ENCODE measurements at regions not wholly inside any gene's neighbourhood (a gene's known extent, or its start where the extent isn't known, plus 50 kb on each side); places are given as distances from the start of the nearest gene placed in this dataset.
A peak's percentile ranks its signal among the peaks of the same experiment; 100 is the strongest.

- H3K36me3 ChIP-seq = no peaks in the 10 kb centered on the region
- H3K9me3 ChIP-seq = no peaks in the 10 kb centered on the region
- peak in 1 of 2 donors; percentile 48 for DNase-seq
- TF ChIP-seq CTCF (IDR thresholded peaks at IDR 0.05) = no peak
- H3K4me3 ChIP-seq = no peak overlapping the region
- H3K4me1 ChIP-seq = peaks cover 0 to 3% (median 0%) of the 10 kb centered on the region in 4 donors
- no peaks in the 10 kb centered on the region for H3K27me3 ChIP-seq
- intact Hi-C loops (cut with DNase I; ENCODE audit: low total_unique reads) = no loop called here
- H3K27ac ChIP-seq = no peak overlapping the region
These were observed 54.7 kb upstream of the KLF13 start for GRCh38 chr15:31271711-31272557.

GRCh38 chr15:31272558-31273257, 53.9 kb upstream of the KLF13 start:
- no peak for TF ChIP-seq CTCF (IDR thresholded peaks at IDR 0.05)
- Histone ChIP-seq H3K9me3 (no peaks in the 10 kb centered on the region), H3K4me3 (no peak overlapping the region), H3K36me3 (no peaks in the 10 kb centered on the region), H3K27ac (no peak overlapping the region), H3K27me3 (no peaks in the 10 kb centered on the region), H3K4me1 (peaks cover 0 to 3% (median 0%) of the 10 kb centered on the region in 4 donors)
- peak in 1 of 2 donors; percentile 59 for DNase-seq
- intact Hi-C loops (cut with DNase I; ENCODE audit: low total_unique reads) = no loop called here

- Histone ChIP-seq H3K4me1 (peaks cover 0 to 3% (median 0%) of the 10 kb centered on the region in 4 donors), H3K4me3 (no peak overlapping the region), H3K27ac (no peak overlapping the region), H3K36me3 (no peaks in the 10 kb centered on the region), H3K9me3 (no peaks in the 10 kb centered on the region), H3K27me3 (no peaks in the 10 kb centered on the region)
- DNase-seq = peak in 1 of 2 donors; percentile 56
- intact Hi-C loops (cut with DNase I; ENCODE audit: low total_unique reads) = no loop called here
- no peak for TF ChIP-seq CTCF (IDR thresholded peaks at IDR 0.05)
These were observed 53.2 kb upstream of the KLF13 start for GRCh38 chr15:31273258-31273941.

GRCh38 chr15:31274496-31275330, 51.9 kb upstream of the KLF13 start:
- Histone ChIP-seq H3K27ac (no peak overlapping the region), H3K36me3 (no peaks in the 10 kb centered on the region), H3K4me1 (peaks cover 0 to 8% (median 4%) of the 10 kb centered on the region in 4 donors), H3K27me3 (no peaks in the 10 kb centered on the region), H3K4me3 (no peak overlapping the region), H3K9me3 (no peaks in the 10 kb centered on the region)
- TF ChIP-seq CTCF (IDR thresholded peaks at IDR 0.05) = no peak
- DNase-seq = peak in 1 of 2 donors; percentile 42
- intact Hi-C loops (cut with DNase I; ENCODE audit: low total_unique reads) = no loop called here
